CD4-positive, alpha-beta T cell (primary cell): ENCODE measurements at regions not wholly inside any gene's neighbourhood (a gene's known extent, or its start where the extent isn't known, plus 50 kb on each side); places are given as distances from the start of the nearest gene placed in this dataset.

Experiments
- ATAC-seq: fragments of 200-7000 bp; cut with Tn5 transposase; one replicate; pipeline ENCODE4 v1.10.0; 2022; ENCODE audit warnings: mild to moderate bottlenecking; ENCODE audit not compliant: poor library complexity
- CTCF ChIA-PET: fragments of 350-600 bp; sonication (Branson Sonifier 250); formaldehyde crosslinking; loops from one replicate; lab custom pipeline; 2021; ENCODE audit warnings: antibody characterized with exemption, inconsistent platforms; lab: Charles Lee
- POLR2A ChIA-PET: fragments of 350-600 bp; sonication (Branson Sonifier 250); formaldehyde crosslinking; loops from one replicate; lab custom pipeline; 2021; ENCODE audit warnings: antibody characterized with exemption, inconsistent platforms; lab: Charles Lee
- DNase-seq, 14 experiments: peaks; one replicate each; pipeline ENCODE4 v3.0.0-alpha.2; 2013 to 2020; ENCODE audit warnings: mixed read lengths in 2 of 14
- H3K27ac ChIP-seq, 2 donors: one replicate each; pipeline versions ENCODE4 v1.5.1 to v1.7.0; 2013; ENCODE audit warnings: low read length in 2 of 2, low read depth in 1 of 2, mild to moderate bottlenecking in 1 of 2
- H3K27me3 ChIP-seq, 2 experiments: 1 replicate in 1 of 2; 2 replicates in 1 of 2; pipeline versions ENCODE4 v1.6.1 to v1.7.0; 2013; ENCODE audit warnings: low read length in 2 of 2, control low read depth in 1 of 2, mild to moderate bottlenecking in 1 of 2, moderate library complexity in 1 of 2; ENCODE audit not compliant: insufficient read depth in 2 of 2, control insufficient read depth in 1 of 2
- H3K36me3 ChIP-seq: one replicate; pipeline ENCODE4 v1.6.1; 2013; ENCODE audit warnings: low read length, control low read depth; ENCODE audit not compliant: insufficient read depth
- H3K4me1 ChIP-seq: one replicate; pipeline ENCODE4 v1.6.1; 2013; ENCODE audit warnings: low read length, control low read depth; ENCODE audit not compliant: insufficient read depth
- H3K4me3 ChIP-seq: one replicate; pipeline ENCODE4 v1.5.1; 2013; ENCODE audit warnings: mild to moderate bottlenecking, low read length, moderate library complexity
- H3K9me3 ChIP-seq, 2 experiments: 1 replicate in 1 of 2; 2 replicates in 1 of 2; pipeline versions ENCODE4 v1.6.1 to v1.7.0; 2013; ENCODE audit warnings: low read length in 2 of 2, mild to moderate bottlenecking in 2 of 2, control low read depth in 1 of 2, moderate library complexity in 1 of 2; ENCODE audit not compliant: control insufficient read depth in 1 of 2, insufficient read depth in 1 of 2
- H3K27ac Mint-ChIP-seq: one replicate; pipeline ENCODE4 v1.8.0; 2020; ENCODE audit warnings: mixed read lengths
- H3K27me3 Mint-ChIP-seq: one replicate; pipeline ENCODE4 v1.8.0; 2021; ENCODE audit warnings: mixed read lengths
- H3K36me3 Mint-ChIP-seq: one replicate; pipeline ENCODE4 v1.8.0; 2021; ENCODE audit warnings: low read depth, mixed read lengths
- H3K4me1 Mint-ChIP-seq: one replicate; pipeline ENCODE4 v1.8.0; 2021; ENCODE audit warnings: low read depth, mixed read lengths
- H3K4me3 Mint-ChIP-seq: one replicate; pipeline ENCODE4 v1.8.0; 2020; ENCODE audit warnings: mild to moderate bottlenecking, mixed read lengths
- H3K9me3 Mint-ChIP-seq: one replicate; pipeline ENCODE4 v1.8.0; 2020; ENCODE audit warnings: mixed read lengths
- intact Hi-C, 2 experiments: fragments of 100-400 bp; cut with DNase I in 1 of 2; cut with micrococcal nuclease in 1 of 2; formaldehyde crosslinking; loops; one replicate each; pipeline versions ENCODE4 v1.15.1 to v1.9.0; 2023 to 2025; cut with DNase I, micrococcal nuclease
- TF ChIP-seq, protein P1 (sequence below): fragments of 200-600 bp; IDR thresholded peaks from one replicate; pipeline ENCODE4 v1.8.0; 2022; ENCODE audit warnings: antibody characterized with exemption, mild to moderate bottlenecking

DNA sequence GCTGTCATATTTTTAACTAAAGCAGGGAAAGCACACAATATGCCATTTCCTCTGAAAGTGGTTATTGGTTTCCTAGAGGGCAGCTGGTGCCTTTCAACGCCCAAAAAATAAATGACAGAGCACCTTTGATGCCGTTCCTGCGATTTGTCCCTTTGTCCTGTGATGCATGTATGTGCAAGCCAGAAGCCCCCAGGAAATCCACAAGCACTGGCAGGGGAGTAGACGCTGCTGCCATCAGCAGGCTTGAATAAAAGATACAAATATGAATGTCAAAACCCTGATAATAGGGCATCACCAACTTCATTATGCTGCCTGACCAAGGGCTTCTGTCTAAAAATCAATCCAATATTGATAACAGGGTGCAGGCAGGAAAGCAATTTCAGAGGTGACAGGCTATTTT, 246.1 kb downstream of the FBXO15 start:
- POLR2A ChIA-PET: no interaction called here
- intact Hi-C loops: loop anchor here in 1 of 2 experiments (10.0 kb wide), 1 partner anchor 57 kb away; no protein-coding TSS in a partner anchor
- TF ChIP-seq, protein P1, sequence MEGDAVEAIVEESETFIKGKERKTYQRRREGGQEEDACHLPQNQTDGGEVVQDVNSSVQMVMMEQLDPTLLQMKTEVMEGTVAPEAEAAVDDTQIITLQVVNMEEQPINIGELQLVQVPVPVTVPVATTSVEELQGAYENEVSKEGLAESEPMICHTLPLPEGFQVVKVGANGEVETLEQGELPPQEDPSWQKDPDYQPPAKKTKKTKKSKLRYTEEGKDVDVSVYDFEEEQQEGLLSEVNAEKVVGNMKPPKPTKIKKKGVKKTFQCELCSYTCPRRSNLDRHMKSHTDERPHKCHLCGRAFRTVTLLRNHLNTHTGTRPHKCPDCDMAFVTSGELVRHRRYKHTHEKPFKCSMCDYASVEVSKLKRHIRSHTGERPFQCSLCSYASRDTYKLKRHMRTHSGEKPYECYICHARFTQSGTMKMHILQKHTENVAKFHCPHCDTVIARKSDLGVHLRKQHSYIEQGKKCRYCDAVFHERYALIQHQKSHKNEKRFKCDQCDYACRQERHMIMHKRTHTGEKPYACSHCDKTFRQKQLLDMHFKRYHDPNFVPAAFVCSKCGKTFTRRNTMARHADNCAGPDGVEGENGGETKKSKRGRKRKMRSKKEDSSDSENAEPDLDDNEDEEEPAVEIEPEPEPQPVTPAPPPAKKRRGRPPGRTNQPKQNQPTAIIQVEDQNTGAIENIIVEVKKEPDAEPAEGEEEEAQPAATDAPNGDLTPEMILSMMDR: no peak
- CTCF ChIA-PET: interaction anchor here (1.2 kb wide), 1 partner anchor 14 kb away, joined by 3 read pairs; no protein-coding TSS in a partner anchor
- H3K27ac ChIP-seq: no peak overlapping the region
- ATAC-seq (no peak), DNase-seq (no peak)
- no peaks in the 10 kb centered on the region for H3K9me3 ChIP-seq
- no peaks in the 10 kb centered on the region for H3K27me3 ChIP-seq
- no peak overlapping the region for H3K4me3 Mint-ChIP-seq
- H3K4me3 ChIP-seq: no peak overlapping the region
- peaks cover 14% of the 10 kb centered on the region for H3K27me3 Mint-ChIP-seq
- no peaks in the 10 kb centered on the region for H3K4me1 Mint-ChIP-seq
- H3K27ac Mint-ChIP-seq: no peak overlapping the region
- H3K36me3 Mint-ChIP-seq: no peaks in the 10 kb centered on the region
- H3K9me3 Mint-ChIP-seq: no peaks in the 10 kb centered on the region
- no peaks in the 10 kb centered on the region for H3K4me1 ChIP-seq
- no peaks in the 10 kb centered on the region for H3K36me3 ChIP-seq

DNA sequence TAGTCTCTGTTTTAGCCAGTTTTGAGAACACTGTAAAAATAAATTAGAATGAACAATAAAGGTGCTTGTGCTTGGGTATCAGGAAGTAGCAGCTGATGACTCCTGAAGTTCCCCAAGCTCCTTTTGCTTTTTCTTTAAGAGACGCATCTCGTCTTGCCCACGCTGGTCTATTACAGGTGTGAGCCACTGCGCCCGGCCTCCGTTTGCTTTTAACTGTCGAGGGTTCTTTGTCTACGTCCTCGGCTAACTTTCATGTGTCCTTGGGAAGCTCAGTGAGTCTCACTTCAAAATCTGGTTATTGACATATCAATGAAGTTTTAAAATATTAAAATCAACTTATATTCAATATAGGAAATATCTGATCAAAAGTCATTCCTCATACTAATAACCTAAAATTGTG, 246.5 kb downstream of the FBXO15 start:
- Mint-ChIP-seq H3K4me1 (no peaks in the 10 kb centered on the region), H3K27ac (no peak overlapping the region), H3K27me3 (peaks cover 14% of the 10 kb centered on the region), H3K9me3 (no peaks in the 10 kb centered on the region), H3K4me3 (no peak overlapping the region), H3K36me3 (no peaks in the 10 kb centered on the region)
- POLR2A ChIA-PET: no interaction called here
- Histone ChIP-seq H3K9me3 (no peaks in the 10 kb centered on the region), H3K36me3 (no peaks in the 10 kb centered on the region), H3K27ac (no peak overlapping the region), H3K4me3 (no peak overlapping the region), H3K27me3 (no peaks in the 10 kb centered on the region), H3K4me1 (no peaks in the 10 kb centered on the region)
- DNase-seq (no peak), ATAC-seq (no peak)
- intact Hi-C loops: loop anchor here in 1 of 2 experiments (10.0 kb wide), 1 partner anchor 56 kb away; no protein-coding TSS in a partner anchor
- TF ChIP-seq, protein P1: no peak
- CTCF ChIA-PET: no interaction called here

DNA sequence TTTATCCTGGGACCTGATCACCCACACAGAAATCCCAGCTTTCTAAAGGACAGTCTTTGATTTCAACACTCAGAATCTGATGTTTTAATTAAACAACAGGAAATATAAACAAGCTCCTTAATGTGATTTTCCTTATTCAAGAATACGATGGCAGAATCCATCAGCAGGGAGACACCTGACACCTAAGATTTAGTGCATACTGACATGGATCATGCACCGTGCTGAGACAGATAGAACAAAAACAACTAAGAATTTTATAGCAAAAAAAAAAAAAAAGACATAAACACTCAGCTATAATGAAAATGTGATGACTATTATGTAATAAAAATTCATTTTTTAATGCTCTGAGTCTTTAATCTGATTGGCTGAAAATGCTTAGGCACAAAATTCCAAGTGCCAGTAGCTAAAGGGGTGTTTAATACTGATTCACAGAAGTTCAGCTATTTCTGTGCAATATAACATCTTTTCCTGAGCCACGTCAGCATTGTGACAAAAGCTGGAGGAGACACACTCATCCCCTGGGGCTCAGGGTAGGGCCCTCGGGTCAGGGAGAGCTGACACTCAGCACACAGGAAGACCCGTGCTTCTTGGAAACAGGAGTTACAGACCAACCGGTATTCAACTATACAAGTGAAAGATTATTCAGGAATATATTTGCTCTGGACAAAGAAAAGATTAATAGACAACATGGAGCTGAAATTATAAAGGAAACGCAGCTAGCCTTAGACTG, 247.4 kb downstream of the FBXO15 start:
- Histone ChIP-seq H3K9me3 (no peaks in the 10 kb centered on the region), H3K4me1 (no peaks in the 10 kb centered on the region), H3K4me3 (no peak overlapping the region), H3K27me3 (no peaks in the 10 kb centered on the region), H3K36me3 (no peaks in the 10 kb centered on the region), H3K27ac (no peak overlapping the region)
- no peak for ATAC-seq
- no peaks in the 10 kb centered on the region for H3K9me3 Mint-ChIP-seq
- H3K36me3 Mint-ChIP-seq: no peaks in the 10 kb centered on the region
- no peak overlapping the region for H3K27ac Mint-ChIP-seq
- ChIA-PET POLR2A (no interaction called here), CTCF (no interaction called here)
- no peak overlapping the region for H3K4me3 Mint-ChIP-seq
- TF ChIP-seq, protein P1: no peak
- intact Hi-C loops: loop anchor here in 1 of 2 experiments (10.0 kb wide), 1 partner anchor 55 kb away; no protein-coding TSS in a partner anchor
- H3K4me1 Mint-ChIP-seq: no peaks in the 10 kb centered on the region
- peaks cover 14% of the 10 kb centered on the region for H3K27me3 Mint-ChIP-seq
- DNase-seq: no peak
